AG10803 (cell line): ENCODE measurements at regions not wholly inside any gene's neighbourhood (a gene's known extent, or its start where the extent isn't known, plus 50 kb on each side); places are given as distances from the start of the nearest gene placed in this dataset.

Experiments used
- DNase-seq: peaks from one replicate; pipeline ENCODE4 v3.0.0; 2010; ENCODE audit warnings: low read depth
- H3K4me3 ChIP-seq: 2 replicates; pipeline ENCODE4 v1.5.1; 2011; ENCODE audit warnings: mild to moderate bottlenecking, low read length, control low read depth
- CTCF ChIP-seq: conservative IDR thresholded peaks from 2 replicates; pipeline ENCODE4 v1.5.1; 2011; ENCODE audit warnings: mild to moderate bottlenecking, low read length, control low read depth, inconsistent platforms

- H3K4me3 ChIP-seq: no peak overlapping the region
- no peak for TF ChIP-seq CTCF
- no peak for DNase-seq
Observed at GRCh38 chrX:45267007-45267406, 66.3 kb upstream of the DIPK2B start.

- TF ChIP-seq CTCF: no peak
- DNase-seq: peak; percentile 0
- no peak overlapping the region for H3K4me3 ChIP-seq
Observed at GRCh38 chrX:45266456-45266855, 65.8 kb upstream of the DIPK2B start.

GRCh38 chrX:45264865-45265264 lies 64.2 kb upstream of the DIPK2B start:
- no peak for TF ChIP-seq CTCF
- DNase-seq: no peak
- H3K4me3 ChIP-seq: no peak overlapping the region

GRCh38 chrX:45261471-45261870 lies 60.8 kb upstream of the DIPK2B start:
- DNase-seq: no peak
- no peak overlapping the region for H3K4me3 ChIP-seq
- TF ChIP-seq CTCF: no peak

GRCh38 chrX:45261005-45261404 lies 60.3 kb upstream of the DIPK2B start:
- no peak overlapping the region for H3K4me3 ChIP-seq
- no peak for DNase-seq
- TF ChIP-seq CTCF: no peak

GRCh38 chrX:45258731-45259402 lies 58.2 kb upstream of the DIPK2B start:
- no peak overlapping the region for H3K4me3 ChIP-seq
- no peak for DNase-seq

More at GRCh38 chrX:45258731-45259402, 58.2 kb upstream of the DIPK2B start:
- TF ChIP-seq CTCF: no peak
